GM12872 (cell line): ENCODE measurements at regions not wholly inside any gene's neighbourhood (a gene's known extent, or its start where the extent isn't known, plus 50 kb on each side); places are given as distances from the start of the nearest gene placed in this dataset.

ENCODE experiments used
- CTCF ChIP-seq: IDR thresholded peaks from 3 replicates; pipeline ENCODE4 v1.5.1; 2011; ENCODE audit warnings: low read depth, mild to moderate bottlenecking, low read length, moderate library complexity; ENCODE audit not compliant: insufficient read depth

GRCh38 chr21:16538405-16538804, 808.6 kb downstream of the USP25 start:
- TF ChIP-seq CTCF = no peak

GRCh38 chr21:16538936-16539440, 809.2 kb downstream of the USP25 start:
- no peak for TF ChIP-seq CTCF

GRCh38 chr21:16540966-16541727, 811.4 kb downstream of the USP25 start:
- no peak for TF ChIP-seq CTCF

DNA sequence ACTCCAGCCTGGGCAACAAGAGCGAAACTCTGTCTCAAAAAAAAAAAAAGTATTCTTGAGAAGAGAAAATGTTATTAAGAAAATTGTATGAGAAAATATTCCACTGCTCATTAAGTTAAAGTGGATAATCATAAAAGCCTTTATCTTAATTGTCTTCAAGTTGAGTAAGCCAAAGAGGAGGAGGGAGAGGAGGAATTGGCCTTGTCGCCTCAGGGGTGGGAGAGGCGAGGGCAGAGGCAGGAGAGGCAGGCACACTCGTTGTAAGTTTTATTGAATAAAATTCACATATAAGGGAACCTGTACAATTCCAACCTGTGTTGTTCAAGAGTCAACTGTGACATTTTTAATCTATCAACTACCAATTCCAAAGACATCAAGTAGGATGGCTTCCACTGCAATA, 820.3 kb downstream of the USP25 start:
- no peak for TF ChIP-seq CTCF

DNA sequence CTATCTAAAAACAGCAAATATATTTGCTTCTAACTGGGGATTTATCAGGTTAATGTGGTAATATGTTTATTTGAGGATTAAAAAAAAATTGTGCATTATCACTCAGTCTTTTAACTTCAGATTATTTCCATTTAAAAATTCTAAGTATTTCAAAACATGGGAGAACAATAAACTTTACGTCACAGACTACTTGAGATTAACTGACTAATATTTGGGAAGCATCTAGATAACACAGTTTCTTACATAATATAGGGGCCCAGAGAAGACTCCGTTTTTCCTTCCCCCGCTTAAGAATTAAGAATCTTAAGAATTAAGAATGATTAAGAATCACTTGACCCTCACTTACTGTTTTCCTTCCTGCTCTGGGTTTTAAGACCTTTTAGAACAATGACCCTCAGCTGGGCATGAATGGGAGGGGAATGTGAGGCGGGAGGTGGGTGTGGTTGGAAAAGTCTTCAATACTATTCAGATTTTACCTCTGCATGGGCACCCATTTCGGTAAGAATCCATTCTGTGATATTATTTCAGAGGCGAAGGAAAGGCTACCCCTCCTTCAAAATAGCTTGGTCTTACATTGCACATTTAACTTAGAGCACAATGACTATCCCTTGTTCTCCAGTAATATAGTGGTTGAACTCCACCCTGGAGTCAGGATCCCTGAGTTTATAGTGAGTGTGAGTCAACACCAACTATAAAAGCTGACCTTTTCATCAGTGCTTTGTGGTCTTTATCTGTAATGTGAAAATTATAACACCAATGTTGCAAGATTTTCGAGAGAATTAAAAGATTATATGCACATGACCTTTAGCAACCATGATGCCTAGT, 821.3 kb downstream of the USP25 start:
- no peak for TF ChIP-seq CTCF

DNA sequence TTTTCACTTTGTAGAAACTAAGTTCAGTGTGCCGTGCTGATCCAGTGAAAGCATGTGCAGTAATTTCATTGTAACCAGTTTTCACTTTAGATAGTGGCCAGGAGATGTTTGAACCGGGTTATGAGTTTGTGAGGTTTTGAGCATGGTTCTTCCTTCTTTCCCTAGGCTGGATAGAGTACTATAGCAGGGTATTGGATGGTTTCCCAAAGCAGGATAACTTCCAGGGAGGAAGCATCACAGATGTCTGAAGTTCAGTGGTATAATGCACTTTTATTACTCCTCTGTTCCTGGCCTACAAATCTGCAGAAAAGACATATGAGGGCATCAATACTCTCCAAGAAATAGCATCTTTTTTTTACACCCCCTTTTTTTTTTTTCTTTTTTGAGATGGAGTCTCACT, 823.1 kb downstream of the USP25 start:
- TF ChIP-seq CTCF = no peak

DNA sequence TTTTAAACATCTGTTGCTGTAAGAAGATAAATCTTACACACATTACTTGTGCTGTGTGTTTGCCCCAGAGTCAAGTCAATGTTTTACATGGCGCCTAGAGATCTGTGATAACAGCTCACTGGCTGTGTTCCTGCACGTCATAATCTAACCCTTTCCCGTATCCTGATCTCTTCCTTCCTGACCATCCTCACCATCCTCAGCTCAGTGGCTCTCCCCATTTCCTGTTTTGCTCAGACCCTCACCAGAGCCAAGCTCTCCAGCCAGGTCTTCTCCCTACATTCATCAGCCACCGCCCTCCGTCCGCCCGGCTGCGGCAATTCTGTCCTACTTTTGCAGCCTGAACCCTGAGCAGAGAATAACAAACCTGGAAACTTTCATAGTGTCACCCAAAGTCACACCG, 824.7 kb downstream of the USP25 start:
- TF ChIP-seq CTCF = no peak
